Mesenchymal stem cell (in vitro differentiated cells and primary cell): ENCODE measurements at regions not wholly inside any gene's neighbourhood (a gene's known extent, or its start where the extent isn't known, plus 50 kb on each side); places are given as distances from the start of the nearest gene placed in this dataset.
"Not testable (repeated sequence)": the region's sequence is repeated elsewhere in the genome, so short reads cannot be mapped to it uniquely, and the experiment has no call there.

Experiments used
- DNase-seq: peaks from one replicate; pipeline ENCODE4 v3.0.0-alpha.2; 2013
- H2AFZ ChIP-seq: one replicate; pipeline ENCODE4 v1.6.1; 2013; ENCODE audit warnings: low read depth, mild to moderate bottlenecking, control low read depth, inconsistent platforms, low read length, moderate library complexity
- H2AK5ac ChIP-seq: 2 replicates; pipeline ENCODE4 v1.6.1; 2013; ENCODE audit warnings: low read length, moderate library complexity, mild to moderate bottlenecking, inconsistent platforms; ENCODE audit not compliant: severe bottlenecking
- H2BK120ac ChIP-seq: one replicate; pipeline ENCODE4 v1.6.1; 2013; ENCODE audit warnings: low read depth, mild to moderate bottlenecking, inconsistent platforms, low read length, moderate library complexity
- H2BK12ac ChIP-seq, 2 experiments: one replicate each; pipeline ENCODE4 v1.6.1; 2013; ENCODE audit warnings: inconsistent platforms in 2 of 2, low read length in 2 of 2, mild to moderate bottlenecking in 2 of 2, moderate library complexity in 2 of 2, control low read depth in 1 of 2
- H2BK15ac ChIP-seq: one replicate; pipeline ENCODE4 v1.6.1; 2013; ENCODE audit warnings: mild to moderate bottlenecking, low read depth, inconsistent platforms; ENCODE audit not compliant: poor library complexity, severe bottlenecking
- H2BK5ac ChIP-seq: 2 replicates; pipeline ENCODE4 v1.6.1; 2013; ENCODE audit warnings: low read depth, mild to moderate bottlenecking, low read length, control low read depth, inconsistent platforms; ENCODE audit not compliant: poor library complexity, severe bottlenecking
- H3K14ac ChIP-seq, 2 experiments: one replicate each; pipeline ENCODE4 v1.6.1; 2013; ENCODE audit warnings: inconsistent platforms in 2 of 2, low read length in 2 of 2, control low read depth in 1 of 2, mild to moderate bottlenecking in 1 of 2, moderate library complexity in 1 of 2
- H3K18ac ChIP-seq, 2 experiments: one replicate each; pipeline ENCODE4 v1.6.1; 2013; ENCODE audit warnings: inconsistent platforms in 2 of 2, low read length in 2 of 2, control low read depth in 1 of 2, low read depth in 1 of 2, mild to moderate bottlenecking in 1 of 2
- H3K23ac ChIP-seq, 2 experiments: one replicate each; pipeline ENCODE4 v1.6.1; 2013; ENCODE audit warnings: inconsistent platforms in 2 of 2, low read length in 2 of 2, mild to moderate bottlenecking in 2 of 2, moderate library complexity in 2 of 2, control low read depth in 1 of 2
- H3K27ac ChIP-seq: 2 replicates; pipeline ENCODE4 v1.5.1; 2013; ENCODE audit warnings: mild to moderate bottlenecking, moderate library complexity, low read length, control low read depth, inconsistent platforms; ENCODE audit not compliant: poor library complexity, severe bottlenecking
- H3K27me3 ChIP-seq, 2 experiments: 2 replicates each; pipeline versions ENCODE4 v1.6.1 to v1.7.0; 2013; ENCODE audit warnings: low read length in 2 of 2, mild to moderate bottlenecking in 2 of 2, moderate library complexity in 2 of 2, control low read depth in 1 of 2, inconsistent platforms in 1 of 2; ENCODE audit not compliant: control insufficient read depth in 1 of 2, insufficient read depth in 1 of 2
- H3K36me3 ChIP-seq, 2 experiments: 2 replicates each; pipeline versions ENCODE4 v1.6.1 to v1.7.0; 2013; ENCODE audit warnings: low read length in 2 of 2, control low read depth in 1 of 2, inconsistent platforms in 1 of 2, low read depth in 1 of 2, mild to moderate bottlenecking in 1 of 2; ENCODE audit not compliant: insufficient read depth in 2 of 2, control insufficient read depth in 1 of 2
- H3K4ac ChIP-seq, 2 experiments: one replicate each; pipeline ENCODE4 v1.6.1; 2013; ENCODE audit warnings: inconsistent platforms in 2 of 2, low read length in 2 of 2, mild to moderate bottlenecking in 2 of 2, moderate library complexity in 2 of 2, control low read depth in 1 of 2, low read depth in 1 of 2
- H3K4me1 ChIP-seq: 2 replicates; pipeline ENCODE4 v1.6.1; 2013; ENCODE audit warnings: low read depth, low read length, control low read depth; ENCODE audit not compliant: control insufficient read depth, insufficient read depth
- H3K4me2 ChIP-seq: 2 replicates; pipeline ENCODE4 v1.6.1; 2013; ENCODE audit warnings: low read length, mild to moderate bottlenecking, inconsistent platforms; ENCODE audit not compliant: poor library complexity, severe bottlenecking
- H3K4me3 ChIP-seq, 2 experiments: 2 replicates each; pipeline versions ENCODE4 v1.5.1 to v1.7.0; 2013; ENCODE audit warnings: low read length in 2 of 2, mild to moderate bottlenecking in 2 of 2, control low read depth in 1 of 2, low read depth in 1 of 2; ENCODE audit not compliant: insufficient read depth in 1 of 2
- H3K79me1 ChIP-seq: replicated peaks from 2 replicates; pipeline ENCODE4 v1.6.1; 2013; ENCODE audit warnings: mild to moderate bottlenecking, control low read depth, low read length, inconsistent platforms; ENCODE audit not compliant: poor library complexity, severe bottlenecking
- H3K9ac ChIP-seq: 2 replicates; pipeline ENCODE4 v1.7.0; 2013; ENCODE audit warnings: mild to moderate bottlenecking, low read length, moderate library complexity
- H3K9me3 ChIP-seq: 2 replicates; pipeline ENCODE4 v1.7.0; 2013; ENCODE audit warnings: mild to moderate bottlenecking, low read length; ENCODE audit not compliant: control insufficient read depth
- H4K8ac ChIP-seq: one replicate; pipeline ENCODE4 v1.6.1; 2013; ENCODE audit warnings: inconsistent platforms, mild to moderate bottlenecking, low read length, moderate library complexity
- H4K91ac ChIP-seq: one replicate; pipeline ENCODE4 v1.6.1; 2013; ENCODE audit warnings: mild to moderate bottlenecking, low read length, inconsistent platforms
- WGBS: methylation state at CpG from one replicate; pipeline ENCODE4 v1.1.7; 2013; ENCODE audit warnings: mixed read lengths; 5-methylcytosine and 5-hydroxymethylcytosine counted together

DNA sequence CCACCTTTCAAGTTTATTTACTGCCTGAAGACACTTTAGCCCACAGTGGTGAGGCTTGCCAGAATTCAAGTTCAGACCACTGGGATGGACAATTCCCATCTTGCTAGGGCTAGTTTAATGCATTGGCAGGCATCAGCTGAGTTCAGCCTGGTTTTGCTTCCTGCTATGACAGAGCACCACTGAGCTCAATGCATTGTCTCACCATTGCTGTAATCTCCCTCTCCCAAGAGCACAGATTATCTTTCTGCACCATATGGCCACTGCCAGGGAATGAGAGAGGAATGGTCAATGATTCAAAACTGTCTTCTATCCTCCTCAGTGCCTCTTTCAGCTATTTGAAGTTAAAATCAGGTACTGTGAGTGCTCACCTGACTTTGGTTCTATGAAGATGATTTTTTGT, 160.8 kb downstream of the XPNPEP1 start:
- H3K27ac ChIP-seq = no peak overlapping the region
- H3K14ac ChIP-seq = no peak overlapping the region
- no peak overlapping the region for H2AFZ ChIP-seq
- no peaks in the 10 kb centered on the region for H3K27me3 ChIP-seq
- H3K4ac ChIP-seq = no peak overlapping the region
- no peaks in the 10 kb centered on the region for H3K79me1 ChIP-seq
- no peak overlapping the region for H4K8ac ChIP-seq
- H2BK15ac ChIP-seq = no peak overlapping the region
- no peak overlapping the region for H2BK5ac ChIP-seq
- H3K36me3 ChIP-seq = no peaks in the 10 kb centered on the region
- no peak overlapping the region for H3K4me2 ChIP-seq
- H2AK5ac ChIP-seq = no peak overlapping the region
- no peak overlapping the region for H3K9ac ChIP-seq
- no peak overlapping the region for H3K4me3 ChIP-seq
- H2BK120ac ChIP-seq = no peak overlapping the region
- H3K9me3 ChIP-seq = no peaks in the 10 kb centered on the region
- H4K91ac ChIP-seq = no peak overlapping the region
- no peaks in the 10 kb centered on the region for H3K4me1 ChIP-seq
- no peak overlapping the region for H3K23ac ChIP-seq
- no peak overlapping the region for H3K18ac ChIP-seq
- no peak for DNase-seq
- no peak overlapping the region for H2BK12ac ChIP-seq

DNA sequence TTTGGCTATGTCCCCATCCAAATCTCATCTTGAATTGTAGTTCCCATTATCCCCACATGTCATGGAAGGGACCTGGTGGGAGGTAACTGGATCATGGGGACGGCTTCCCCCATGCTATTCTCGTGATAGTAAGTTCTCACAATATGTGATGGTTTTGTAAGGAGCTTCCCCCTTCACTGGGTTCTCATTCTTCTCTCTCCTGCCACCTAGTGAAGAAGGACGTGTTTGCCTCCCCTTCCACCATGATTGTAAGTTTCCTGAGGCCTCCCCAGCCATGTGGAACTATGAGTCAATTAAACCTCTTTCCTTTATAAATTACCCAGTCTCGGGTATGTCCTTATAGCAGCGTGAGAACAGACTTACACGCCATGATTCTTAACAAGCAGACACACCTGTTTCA, 165.6 kb downstream of the XPNPEP1 start:
- H2BK120ac ChIP-seq = not testable (repeated sequence)

DNA sequence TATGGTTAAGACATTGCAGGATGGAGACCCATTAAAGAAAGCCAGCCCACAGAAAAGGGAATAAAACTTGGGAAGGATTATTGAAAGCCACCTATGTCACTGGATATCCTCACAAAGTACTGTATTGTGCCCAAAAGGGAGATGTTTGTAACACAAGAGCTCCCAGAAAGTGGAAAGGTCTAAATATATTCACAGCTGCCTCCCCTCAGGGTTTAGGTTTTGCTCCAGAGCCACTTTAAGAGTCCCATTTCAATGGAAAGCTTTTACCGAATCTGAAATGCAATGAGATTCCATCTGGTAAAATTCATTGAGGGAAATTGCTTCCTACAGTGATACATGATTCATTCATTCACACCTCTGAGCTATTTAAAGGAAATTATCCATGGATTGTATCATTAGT, 176.4 kb downstream of the XPNPEP1 start:
- Histone ChIP-seq H3K18ac (no peak overlapping the region), H4K91ac (no peak overlapping the region), H3K79me1 (no peaks in the 10 kb centered on the region), H3K27me3 (no peaks in the 10 kb centered on the region), H3K27ac (no peak overlapping the region), H3K9ac (no peak overlapping the region), H3K4me3 (no peak overlapping the region), H3K4ac (no peak overlapping the region), H2AFZ (no peak overlapping the region), H2BK120ac (no peak overlapping the region), H2BK15ac (no peak overlapping the region), H3K36me3 (no peaks in the 10 kb centered on the region), H2BK12ac (no peak overlapping the region), H4K8ac (no peak overlapping the region), H2AK5ac (no peak overlapping the region), H3K4me1 (no peaks in the 10 kb centered on the region), H3K23ac (no peak overlapping the region), H3K9me3 (no peaks in the 10 kb centered on the region), H3K14ac (no peak overlapping the region), H2BK5ac (no peak overlapping the region), H3K4me2 (no peak overlapping the region)
- WGBS = no CpG with 5 or more reads among the region's 1 CpG
- no peak for DNase-seq

More for the DNA sequence above, 165.6 kb downstream of the XPNPEP1 start:
- H3K14ac ChIP-seq, H3K9me3 ChIP-seq, H2AFZ ChIP-seq, H2AK5ac ChIP-seq, H3K18ac ChIP-seq, H3K27ac ChIP-seq, DNase-seq, H2BK5ac ChIP-seq, H4K91ac ChIP-seq, H2BK15ac ChIP-seq, H3K4me2 ChIP-seq, H3K9ac ChIP-seq, H3K27me3 ChIP-seq, H3K36me3 ChIP-seq, H4K8ac ChIP-seq, H3K4me3 ChIP-seq, H3K23ac ChIP-seq, H3K4ac ChIP-seq, H2BK12ac ChIP-seq, H3K79me1 ChIP-seq, H3K4me1 ChIP-seq: not testable (repeated sequence)
- WGBS = 74% methylated on average over 5 of the region's 6 CpGs

DNA sequence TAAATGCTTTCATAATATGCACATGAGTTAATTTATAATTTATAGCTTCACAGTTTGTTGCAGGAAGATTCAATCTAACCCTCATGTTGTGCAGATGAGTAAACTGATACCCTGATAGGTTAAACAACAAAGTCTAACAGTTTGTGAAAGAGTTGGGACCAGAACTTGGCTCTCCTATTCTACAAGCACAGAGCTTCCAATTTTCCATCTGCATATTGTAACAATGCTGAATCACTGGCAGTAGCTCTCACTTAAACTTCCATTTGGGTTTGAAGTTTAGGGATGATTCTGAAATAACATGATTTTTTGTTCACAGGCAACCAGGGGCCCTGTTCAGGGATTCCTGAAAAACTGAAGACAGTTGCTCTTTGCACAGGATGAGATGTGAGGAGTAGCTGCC, 179.3 kb downstream of the XPNPEP1 start:
- no peak overlapping the region for H3K9ac ChIP-seq
- no peak overlapping the region for H3K14ac ChIP-seq
- no peak overlapping the region for H2BK15ac ChIP-seq
- H4K91ac ChIP-seq = no peak overlapping the region
- no peak overlapping the region for H3K4me2 ChIP-seq
- H2BK5ac ChIP-seq = no peak overlapping the region
- no peak overlapping the region for H3K4ac ChIP-seq
- H3K4me1 ChIP-seq = no peaks in the 10 kb centered on the region
- H3K23ac ChIP-seq = no peak overlapping the region
- H2BK12ac ChIP-seq = no peak overlapping the region
- H3K27me3 ChIP-seq = no peaks in the 10 kb centered on the region
- H3K36me3 ChIP-seq = no peaks in the 10 kb centered on the region
- H4K8ac ChIP-seq = no peak overlapping the region
- no peak overlapping the region for H2AFZ ChIP-seq
- no peak overlapping the region for H3K18ac ChIP-seq
- DNase-seq = no peak
- H3K79me1 ChIP-seq = no peaks in the 10 kb centered on the region
- no peak overlapping the region for H3K27ac ChIP-seq
- H3K4me3 ChIP-seq = no peak overlapping the region
- no peak overlapping the region for H2BK120ac ChIP-seq
- no peaks in the 10 kb centered on the region for H3K9me3 ChIP-seq
- H2AK5ac ChIP-seq = no peak overlapping the region
